Cardiac muscle cell (in vitro differentiated cells and primary cell): ENCODE measurements at regions not wholly inside any gene's neighbourhood (a gene's known extent, or its start where the extent isn't known, plus 50 kb on each side); places are given as distances from the start of the nearest gene placed in this dataset.

ENCODE experiments used
- DNase-seq, 2 donors: peaks; one replicate each; pipeline versions ENCODE4 v3.0.0 to v3.0.0-alpha.2; 2010 to 2017; ENCODE audit warnings: low read depth in 1 of 2, low spot score in 1 of 2
- H3K27ac ChIP-seq: fragments of 200-600 bp; sonication (generic); 2 replicates; pipeline ENCODE4 v1.5.1; 2016
- H3K27me3 ChIP-seq: fragments of 200-600 bp; sonication (generic); 2 replicates; pipeline ENCODE4 v1.6.0; 2016; ENCODE audit warnings: control low read depth
- H3K36me3 ChIP-seq: fragments of 200-600 bp; sonication (generic); 2 replicates; pipeline ENCODE4 v1.5.1; 2016; ENCODE audit warnings: control low read depth
- H3K4me1 ChIP-seq: fragments of 200-600 bp; sonication (generic); 2 replicates; pipeline ENCODE4 v1.8.1; 2017; ENCODE audit warnings: low read depth, mild to moderate bottlenecking, mixed run types
- H3K4me3 ChIP-seq: fragments of 200-600 bp; sonication (generic); 2 replicates; pipeline ENCODE4 v1.5.1; 2016; ENCODE audit warnings: mild to moderate bottlenecking
- H3K9me3 ChIP-seq: fragments of 200-600 bp; sonication (generic); 2 replicates; pipeline ENCODE4 v1.5.1; 2017; ENCODE audit warnings: low read depth, mild to moderate bottlenecking, control low read depth
- TF ChIP-seq, protein P1 (sequence below): IDR thresholded peaks from 2 replicates; pipeline ENCODE4 v1.5.1; 2012; ENCODE audit warnings: low read depth, mild to moderate bottlenecking, low read length

DNA sequence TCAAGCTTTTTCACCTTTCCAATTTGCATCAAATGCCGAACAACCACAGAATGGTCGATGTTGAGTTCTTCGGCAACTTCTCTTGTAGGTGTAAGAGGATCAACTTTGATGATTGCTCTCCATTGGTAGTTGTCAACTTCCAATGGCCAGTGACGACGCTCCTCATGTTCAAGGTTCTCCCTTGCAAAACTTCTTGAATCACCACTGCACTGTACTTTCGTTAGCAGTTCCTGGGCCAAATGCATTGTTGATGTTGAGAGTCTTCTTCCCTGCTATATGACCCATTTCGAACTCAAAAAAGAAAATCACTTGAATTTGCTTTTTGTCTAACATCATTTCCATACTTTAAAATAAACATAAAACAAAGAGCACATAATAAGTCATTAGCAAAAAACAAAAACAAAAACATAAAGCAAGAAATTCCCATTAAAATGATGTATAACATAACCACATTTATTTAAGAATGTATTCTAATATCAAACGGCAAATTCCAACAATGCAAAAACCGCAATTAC, 71.2 kb upstream of the AP4E1 start:
- no peak for DNase-seq
- Histone ChIP-seq H3K27me3 (no peaks in the 10 kb centered on the region), H3K4me3 (no peak overlapping the region), H3K4me1 (no peaks in the 10 kb centered on the region), H3K27ac (no peak overlapping the region), H3K36me3 (no peaks in the 10 kb centered on the region), H3K9me3 (no peaks in the 10 kb centered on the region)
- TF ChIP-seq, protein P1, sequence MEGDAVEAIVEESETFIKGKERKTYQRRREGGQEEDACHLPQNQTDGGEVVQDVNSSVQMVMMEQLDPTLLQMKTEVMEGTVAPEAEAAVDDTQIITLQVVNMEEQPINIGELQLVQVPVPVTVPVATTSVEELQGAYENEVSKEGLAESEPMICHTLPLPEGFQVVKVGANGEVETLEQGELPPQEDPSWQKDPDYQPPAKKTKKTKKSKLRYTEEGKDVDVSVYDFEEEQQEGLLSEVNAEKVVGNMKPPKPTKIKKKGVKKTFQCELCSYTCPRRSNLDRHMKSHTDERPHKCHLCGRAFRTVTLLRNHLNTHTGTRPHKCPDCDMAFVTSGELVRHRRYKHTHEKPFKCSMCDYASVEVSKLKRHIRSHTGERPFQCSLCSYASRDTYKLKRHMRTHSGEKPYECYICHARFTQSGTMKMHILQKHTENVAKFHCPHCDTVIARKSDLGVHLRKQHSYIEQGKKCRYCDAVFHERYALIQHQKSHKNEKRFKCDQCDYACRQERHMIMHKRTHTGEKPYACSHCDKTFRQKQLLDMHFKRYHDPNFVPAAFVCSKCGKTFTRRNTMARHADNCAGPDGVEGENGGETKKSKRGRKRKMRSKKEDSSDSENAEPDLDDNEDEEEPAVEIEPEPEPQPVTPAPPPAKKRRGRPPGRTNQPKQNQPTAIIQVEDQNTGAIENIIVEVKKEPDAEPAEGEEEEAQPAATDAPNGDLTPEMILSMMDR, result no peak

DNA sequence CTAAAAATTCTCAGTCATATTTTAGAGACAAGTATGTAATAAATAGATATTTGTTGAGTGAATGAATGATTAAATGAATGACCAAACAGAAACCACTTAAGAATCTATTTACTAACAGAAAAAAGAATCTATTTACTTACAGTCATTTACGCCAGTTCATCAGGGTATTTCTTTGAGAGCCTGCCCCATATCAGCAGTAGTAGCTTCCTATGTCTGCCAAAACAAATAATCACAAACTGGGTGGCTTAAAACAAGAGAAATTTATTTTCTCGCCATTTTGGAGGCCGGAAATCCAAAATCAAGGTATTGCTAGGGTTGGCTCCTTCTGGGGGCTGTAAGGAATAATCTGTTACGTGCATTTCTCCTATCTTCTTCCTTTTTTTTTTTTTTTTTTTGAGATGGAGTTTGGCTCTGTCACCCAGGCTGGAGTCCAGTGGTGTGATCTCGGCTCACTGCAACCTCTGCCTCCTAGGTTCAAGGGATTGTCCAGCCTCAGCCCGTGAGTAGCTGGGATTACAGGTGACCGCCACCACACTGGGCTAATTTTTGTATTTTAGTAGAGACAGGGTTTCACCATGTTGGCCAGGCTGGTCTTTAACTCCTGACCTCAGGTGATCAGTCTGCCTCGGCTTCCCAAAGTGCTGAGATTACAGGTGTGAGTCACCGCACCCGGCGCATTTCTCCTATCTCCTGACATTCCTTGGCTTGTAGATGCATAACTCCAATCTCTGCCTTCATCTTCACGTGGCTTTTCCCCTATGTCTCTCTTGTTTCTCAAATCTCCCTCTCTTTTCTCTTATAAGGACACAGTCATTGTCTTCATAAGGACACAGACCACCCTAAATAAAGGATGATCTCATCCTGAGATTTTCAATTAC, 65.2 kb upstream of the SPPL2A start:
- DNase-seq, result no peak
- H3K27me3 ChIP-seq, result no peaks in the 10 kb centered on the region
- H3K36me3 ChIP-seq, result no peaks in the 10 kb centered on the region
- no peaks in the 10 kb centered on the region for H3K9me3 ChIP-seq
- no peaks in the 10 kb centered on the region for H3K4me1 ChIP-seq
- no peak overlapping the region for H3K4me3 ChIP-seq
- TF ChIP-seq, protein P1, result no peak
- no peak overlapping the region for H3K27ac ChIP-seq

DNA sequence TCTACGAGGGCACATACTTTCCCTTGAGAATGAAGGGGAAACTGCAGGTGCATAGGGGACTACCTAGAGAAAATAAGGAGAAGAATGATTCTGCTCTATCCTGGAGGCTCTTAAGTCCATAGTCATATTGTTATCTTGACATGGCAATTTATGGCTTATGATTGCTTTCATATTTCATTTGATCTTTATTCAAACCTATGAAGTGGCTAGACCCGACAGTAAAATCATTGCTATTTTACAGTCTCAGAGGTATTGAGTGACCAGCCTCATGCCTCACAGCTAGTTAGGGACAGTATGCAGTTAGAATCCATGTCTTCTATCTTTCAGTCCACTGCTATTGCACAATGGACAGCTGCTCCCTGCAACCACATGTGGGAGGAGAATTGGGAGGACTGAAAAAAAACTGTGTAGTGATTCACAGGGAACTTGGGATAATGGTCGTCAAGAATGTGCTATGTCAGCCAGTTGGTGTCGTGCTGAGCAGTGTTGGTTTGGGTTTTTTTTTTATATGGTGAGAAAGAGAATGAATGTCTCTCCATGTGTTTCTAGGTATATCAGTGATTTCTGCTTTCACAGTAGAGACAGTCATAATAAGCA, 63.2 kb upstream of the SPPL2A start:
- H3K4me1 ChIP-seq, result no peaks in the 10 kb centered on the region
- no peak overlapping the region for H3K4me3 ChIP-seq
- no peaks in the 10 kb centered on the region for H3K36me3 ChIP-seq
- no peak overlapping the region for H3K27ac ChIP-seq
- no peaks in the 10 kb centered on the region for H3K27me3 ChIP-seq
- TF ChIP-seq, protein P1, result no peak
- no peaks in the 10 kb centered on the region for H3K9me3 ChIP-seq
- DNase-seq, result peak in 1 of 2 donors; percentile 92

DNA sequence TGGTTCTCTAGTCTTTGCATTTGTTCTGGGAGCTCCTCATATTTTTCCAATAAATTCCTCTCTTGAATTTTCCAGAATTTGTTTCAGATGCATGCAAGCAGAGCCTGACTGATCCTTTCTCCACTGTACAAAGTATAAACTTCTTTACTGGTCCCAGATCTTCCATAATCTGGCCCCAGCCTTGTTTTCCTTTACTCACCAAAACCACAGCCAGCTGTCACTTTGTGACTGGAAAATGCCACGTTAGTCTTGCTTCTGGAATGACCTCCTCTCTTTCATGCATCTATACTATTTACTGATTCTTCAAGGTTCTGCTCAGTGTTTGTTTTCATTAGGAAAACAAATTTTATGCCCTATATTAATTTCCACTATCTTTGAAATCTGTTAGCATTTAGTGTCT, 60.4 kb upstream of the SPPL2A start:
- DNase-seq, result no peak
- Histone ChIP-seq H3K9me3 (no peaks in the 10 kb centered on the region), H3K27ac (no peak overlapping the region), H3K4me3 (no peak overlapping the region), H3K36me3 (no peaks in the 10 kb centered on the region), H3K27me3 (no peaks in the 10 kb centered on the region), H3K4me1 (no peaks in the 10 kb centered on the region)
- TF ChIP-seq, protein P1, result no peak

DNA sequence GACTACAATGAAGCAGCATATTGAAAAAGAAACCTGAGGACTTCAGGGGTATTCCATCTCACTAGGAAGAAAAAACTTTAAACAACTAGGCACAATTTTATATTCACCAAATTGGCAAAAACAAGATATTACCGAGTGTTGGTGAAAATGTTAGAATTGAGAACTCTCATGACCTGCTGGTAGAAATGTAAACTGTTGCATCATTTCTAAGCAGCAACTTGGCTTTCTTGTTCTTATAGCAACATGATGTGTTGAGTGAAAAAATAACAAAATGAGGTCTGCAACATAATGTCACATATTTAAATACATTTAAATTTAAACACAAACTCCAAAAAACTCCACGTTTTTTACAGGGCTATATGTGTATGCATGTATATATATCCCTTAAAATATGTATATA, 59.0 kb upstream of the SPPL2A start:
- Histone ChIP-seq H3K36me3 (no peaks in the 10 kb centered on the region), H3K9me3 (no peaks in the 10 kb centered on the region), H3K4me3 (no peak overlapping the region), H3K4me1 (no peaks in the 10 kb centered on the region), H3K27me3 (no peaks in the 10 kb centered on the region), H3K27ac (no peak overlapping the region)
- no peak for DNase-seq
- TF ChIP-seq, protein P1, result no peak
